ENCODE measurements at regions not wholly inside any gene's neighbourhood (a gene's known extent, or its start where the extent isn't known, plus 50 kb on each side); places are given as distances from the start of the nearest gene placed in this dataset.

DNA sequence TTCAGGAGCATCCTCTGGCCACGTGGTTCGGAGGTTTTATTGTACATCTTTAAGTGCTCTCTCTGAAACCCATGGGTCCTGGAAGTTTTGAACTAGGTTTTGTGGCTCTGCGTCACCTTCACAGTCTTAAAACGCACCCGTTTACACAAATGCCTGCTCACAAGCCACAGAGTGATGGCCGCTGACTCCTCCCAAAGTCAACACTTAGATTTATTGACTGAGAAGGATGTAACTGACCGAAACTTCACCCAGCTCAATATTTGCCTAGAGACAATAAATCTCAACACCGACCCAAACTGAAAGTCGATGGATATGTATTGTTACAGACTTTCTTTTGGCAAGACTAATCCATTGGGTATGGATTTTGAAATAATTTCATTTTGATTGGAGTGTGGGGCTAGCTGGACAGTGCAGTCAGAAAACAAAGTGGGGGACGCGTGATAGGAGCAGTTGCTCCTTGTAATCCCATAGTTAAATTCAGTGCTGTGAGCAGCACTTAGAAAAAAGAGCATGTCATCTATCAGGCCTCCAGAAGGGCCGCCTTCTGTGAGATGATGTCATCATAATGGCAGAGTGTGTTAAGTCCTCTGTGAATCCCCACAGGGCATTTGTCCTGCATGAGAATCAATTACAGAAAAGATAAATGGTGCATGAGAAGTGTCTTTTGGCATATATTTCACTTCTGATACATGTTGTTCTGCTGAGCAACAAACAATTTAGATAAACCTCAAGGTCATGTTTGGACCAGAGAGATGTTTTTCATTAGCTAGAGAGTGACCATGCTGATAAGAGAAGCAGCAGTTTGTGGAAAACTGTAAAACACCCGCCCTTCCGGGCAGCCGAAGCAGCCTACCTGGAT is 183.7 kb downstream of the INO80D start:
- DNase-seq (ENCODE audit: low spot score): peak; percentile 33

DNA sequence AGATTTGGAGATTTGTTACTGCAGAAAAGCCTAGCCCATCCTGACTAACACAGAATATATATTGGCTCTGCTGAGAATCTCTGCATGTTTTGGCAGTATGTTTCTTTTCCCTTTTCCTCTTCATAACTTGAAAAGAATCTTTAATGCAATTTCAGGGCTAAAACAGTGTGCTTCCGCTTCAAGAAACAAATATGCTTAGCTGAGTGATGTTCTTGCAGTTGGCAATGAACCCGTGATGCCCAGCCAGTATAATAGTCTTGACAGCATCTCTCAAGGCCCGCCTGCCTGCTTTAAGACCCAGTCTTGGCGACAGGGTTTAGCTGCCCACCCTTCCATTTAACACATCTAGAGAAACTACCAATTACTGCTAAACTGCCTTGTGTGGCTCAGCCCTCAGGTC is 184.5 kb downstream of the INO80D start:
- DNase-seq (ENCODE audit: low spot score): no peak

DNA sequence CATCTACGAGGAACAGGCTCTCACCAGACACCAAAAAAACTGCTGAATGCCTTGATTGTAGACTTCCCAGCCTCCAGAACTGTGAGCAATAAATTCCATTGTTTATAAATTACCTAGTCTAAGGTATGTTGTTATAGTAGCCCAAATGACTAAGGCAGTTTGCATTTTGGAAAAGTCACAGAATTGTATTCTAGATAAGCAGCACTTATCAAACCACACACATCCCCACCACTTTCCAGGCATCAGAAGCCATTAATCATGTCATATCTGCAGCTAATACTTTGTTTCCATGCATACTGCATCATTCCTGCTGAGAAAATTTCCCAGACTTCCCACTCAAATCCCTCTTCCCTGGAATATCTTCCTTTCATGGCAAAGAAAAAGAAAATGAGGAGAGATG is 187.2 kb downstream of the INO80D start:
- no peak for DNase-seq (ENCODE audit: low spot score)

DNA sequence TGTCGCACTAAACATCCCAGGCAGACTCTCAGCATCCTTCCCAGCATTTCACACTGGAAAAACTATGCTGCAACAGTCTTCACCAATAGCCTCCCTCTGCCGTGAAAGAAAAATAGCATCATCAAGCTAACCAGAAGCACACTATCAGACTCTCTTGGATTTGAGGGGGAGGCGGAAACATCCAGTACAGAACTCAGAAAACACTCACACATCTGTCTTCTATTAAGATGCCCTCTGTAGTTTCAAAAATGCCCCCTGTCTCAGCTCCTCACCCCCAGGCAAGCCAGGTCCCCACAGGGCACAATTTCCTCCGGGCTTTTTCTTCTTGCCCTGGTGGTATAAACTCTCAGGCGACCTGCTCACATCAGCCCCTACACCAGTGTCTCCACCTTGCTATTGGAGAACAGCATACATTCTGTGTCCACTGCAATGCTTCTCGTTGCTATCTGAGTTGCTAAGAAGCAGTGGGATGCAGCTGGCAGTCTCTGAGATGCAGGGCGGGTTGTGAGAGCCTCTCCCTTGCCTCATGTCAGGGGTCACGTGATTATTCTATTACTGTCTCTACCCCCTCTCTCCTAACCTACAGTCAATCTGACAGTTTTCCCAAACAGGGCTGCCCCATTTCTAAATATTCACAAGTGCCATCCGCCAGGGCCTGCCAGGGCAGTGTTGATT is 189.9 kb downstream of the INO80D start:
- no peak for DNase-seq (ENCODE audit: low spot score)

DNA sequence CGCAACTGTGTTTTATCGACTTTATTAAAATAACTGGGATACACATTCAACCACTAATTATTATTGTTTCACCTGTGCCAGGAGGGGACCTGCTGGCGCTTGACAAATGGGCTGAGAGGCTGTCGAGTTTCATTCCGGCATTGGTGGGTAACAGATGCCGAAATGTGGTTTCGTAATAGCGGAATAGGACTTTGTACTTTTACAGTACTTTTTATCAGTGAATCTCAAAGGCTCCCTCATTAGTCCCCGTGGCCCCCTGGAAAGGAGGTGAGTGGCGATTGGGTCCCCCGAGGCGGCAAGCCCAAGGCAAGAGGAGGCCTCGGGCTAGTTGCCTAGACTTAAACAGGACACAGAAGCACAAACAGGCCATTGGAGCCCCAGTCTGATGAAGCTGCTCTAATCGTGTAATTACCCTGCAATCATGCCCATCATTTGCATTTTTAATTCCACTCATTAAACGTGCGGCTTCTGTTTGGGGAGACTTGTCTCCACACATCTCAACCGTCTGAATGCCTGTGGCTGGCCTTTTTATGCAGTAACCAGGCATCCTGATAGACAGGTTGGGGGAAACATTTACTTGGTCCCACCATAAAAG is 193.2 kb downstream of the INO80D start:
- DNase-seq (ENCODE audit: low spot score): no peak

DNA sequence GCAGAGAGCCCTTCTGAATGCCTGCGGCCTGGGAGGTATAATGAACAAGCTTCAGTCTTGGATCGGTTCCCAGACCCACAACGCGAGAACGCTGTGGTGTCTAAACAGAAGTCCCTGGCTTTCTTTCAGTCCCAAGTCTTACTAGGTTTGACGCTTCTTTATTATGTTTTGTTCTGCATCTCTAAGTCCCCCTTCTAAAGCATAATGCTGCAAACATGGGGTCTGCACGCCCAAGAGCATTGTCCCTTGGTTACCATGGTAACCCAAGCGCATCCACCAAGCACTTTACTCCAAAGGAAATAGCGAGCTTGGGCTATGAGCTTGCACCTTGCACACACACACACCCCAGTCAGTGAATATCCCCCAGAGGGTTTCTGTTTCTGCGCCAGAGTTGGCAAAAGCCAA is 193.7 kb downstream of the INO80D start:
- peak; percentile 41 for DNase-seq (ENCODE audit: low spot score)

DNA sequence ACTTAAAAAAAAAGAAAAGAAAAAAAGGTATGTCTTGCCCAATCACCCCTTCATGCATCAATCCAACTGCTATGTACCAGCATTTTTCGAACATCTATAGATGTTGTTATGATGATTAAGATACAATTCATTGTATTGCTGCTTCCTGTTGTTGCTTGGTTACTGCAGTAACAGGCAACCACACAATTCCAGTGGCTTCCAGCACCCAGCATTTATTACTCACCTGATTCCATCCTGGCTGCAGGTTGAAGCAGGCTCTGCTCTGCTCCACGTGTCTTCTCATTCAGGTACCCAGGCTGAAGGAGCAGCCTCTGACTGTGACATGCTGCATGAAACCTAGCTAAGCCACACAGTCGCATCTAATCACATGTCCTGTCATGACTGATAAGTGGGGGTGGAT is 196.9 kb downstream of the INO80D start:
- no peak for DNase-seq (ENCODE audit: low spot score)

DNA sequence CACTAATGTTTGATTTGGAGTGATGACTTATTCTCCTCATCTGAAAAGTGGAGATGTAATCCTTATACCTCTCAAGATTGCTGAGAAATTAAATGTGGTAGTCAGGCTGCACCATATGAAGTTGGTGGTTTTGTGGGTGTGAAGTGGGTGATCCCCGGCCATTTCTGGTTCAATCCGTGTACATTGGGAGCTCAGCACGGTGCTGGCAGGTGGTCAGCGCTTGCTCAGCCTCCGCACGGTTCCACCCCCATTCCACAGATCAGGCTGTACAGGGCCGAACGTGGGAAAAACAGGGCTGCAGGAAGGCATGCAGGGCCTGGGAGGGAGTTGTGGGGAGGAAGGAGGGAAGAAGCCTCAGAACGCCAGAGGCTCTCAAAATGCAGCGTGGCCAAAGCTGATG is 198.3 kb downstream of the INO80D start:
- DNase-seq (ENCODE audit: low spot score): no peak

DNA sequence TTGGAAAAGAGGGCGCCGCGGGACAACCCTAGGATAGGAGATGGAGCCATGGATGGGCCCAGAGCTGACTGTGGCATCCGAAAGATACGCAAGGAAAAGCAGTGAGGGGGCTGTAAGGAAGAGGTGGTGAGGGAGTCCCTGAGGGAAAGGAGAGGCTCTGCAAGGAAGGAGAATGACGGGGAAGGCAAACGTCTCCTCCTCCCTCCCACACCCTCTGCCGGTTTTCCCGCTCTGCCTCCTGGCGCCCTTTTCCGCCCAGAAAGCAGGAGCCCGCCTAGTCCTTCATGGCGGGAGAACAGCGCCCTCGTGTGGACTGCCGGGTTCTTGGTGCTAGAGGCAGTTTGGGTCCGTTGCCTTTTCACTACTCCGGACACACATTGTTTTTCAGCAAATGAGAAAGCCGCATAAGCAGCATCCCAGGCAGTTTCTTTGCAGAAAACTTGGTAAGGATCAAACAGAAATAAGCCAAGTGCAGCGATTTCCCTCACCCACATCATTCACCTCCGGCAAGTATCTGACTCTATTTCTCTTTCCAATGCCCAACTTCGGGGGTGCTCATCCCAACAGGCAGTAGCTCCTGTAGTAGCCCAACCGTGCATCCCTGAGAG is 200.4 kb downstream of the INO80D start:
- DNase-seq (ENCODE audit: low spot score): peak; percentile 88

DNA sequence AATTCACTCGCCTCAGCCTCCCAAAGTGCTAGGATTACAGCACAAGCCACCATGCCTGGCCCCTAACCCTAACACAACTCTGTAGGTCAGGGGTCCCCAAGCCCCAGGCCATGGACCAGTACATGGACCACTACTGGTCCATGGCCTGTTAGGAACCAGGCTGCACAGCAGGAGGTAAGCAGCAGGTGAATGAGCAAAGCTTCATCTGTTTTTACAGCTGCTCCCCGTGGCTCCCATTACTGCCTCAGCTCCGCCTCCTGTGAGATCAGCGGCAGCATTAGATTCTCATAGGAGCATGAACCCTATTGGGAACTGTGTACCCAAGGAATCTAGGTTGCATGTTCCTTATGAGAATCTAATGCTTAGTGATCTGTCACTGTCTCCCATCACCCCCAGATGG is 201.7 kb downstream of the NRP2 start:
- no peak for DNase-seq (ENCODE audit: low spot score)

DNA sequence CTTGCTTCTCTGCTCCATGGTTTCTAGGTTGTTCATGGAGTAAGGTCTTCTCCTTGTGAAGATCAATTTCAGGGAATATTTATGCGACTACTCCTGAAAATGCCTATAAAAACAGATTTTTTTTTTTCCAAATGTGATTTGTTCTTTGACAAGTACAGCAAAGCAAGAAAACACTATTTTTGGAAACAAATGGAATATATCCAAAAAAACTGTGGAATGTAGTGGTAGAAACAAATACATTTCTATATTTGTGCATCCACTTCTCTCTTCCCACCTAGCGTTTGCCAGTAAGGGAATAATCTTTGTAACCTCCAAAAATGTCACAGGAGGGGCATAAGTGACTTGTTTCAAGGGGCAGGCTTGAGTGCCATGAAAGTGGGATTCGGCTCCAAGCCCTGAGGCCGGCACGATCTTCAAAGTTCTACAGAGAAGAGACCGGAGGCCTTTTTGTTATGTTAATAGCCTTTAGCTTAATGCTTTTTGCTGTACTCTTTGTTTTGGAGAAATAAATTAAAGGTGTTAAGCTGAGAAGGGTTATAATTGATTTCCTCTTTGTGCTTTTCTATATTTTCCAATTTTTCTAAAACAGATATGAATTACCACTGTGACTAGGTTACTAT is 200.6 kb downstream of the NRP2 start:
- DNase-seq (ENCODE audit: low spot score): no peak

DNA sequence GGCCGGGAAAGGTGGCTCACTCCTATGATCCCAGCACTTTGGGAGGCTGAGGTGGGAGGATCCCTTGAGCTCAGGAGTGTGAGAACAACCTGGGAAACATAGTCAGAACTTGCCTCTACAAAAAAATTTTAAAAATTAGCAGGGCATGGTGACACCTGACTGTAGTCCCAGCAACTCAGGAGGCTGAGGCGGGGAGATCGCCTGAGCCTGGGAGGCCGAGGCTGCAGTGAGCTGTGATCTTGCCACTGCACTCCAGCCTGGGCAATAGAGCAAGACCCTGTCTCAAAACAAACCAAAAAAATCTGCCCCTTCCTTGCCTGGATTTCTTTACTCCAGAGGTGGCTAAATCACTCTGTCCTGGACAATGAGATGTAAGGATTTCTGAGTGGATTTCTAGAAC is 197.7 kb downstream of the NRP2 start:
- no peak for DNase-seq (ENCODE audit: low spot score)

DNA sequence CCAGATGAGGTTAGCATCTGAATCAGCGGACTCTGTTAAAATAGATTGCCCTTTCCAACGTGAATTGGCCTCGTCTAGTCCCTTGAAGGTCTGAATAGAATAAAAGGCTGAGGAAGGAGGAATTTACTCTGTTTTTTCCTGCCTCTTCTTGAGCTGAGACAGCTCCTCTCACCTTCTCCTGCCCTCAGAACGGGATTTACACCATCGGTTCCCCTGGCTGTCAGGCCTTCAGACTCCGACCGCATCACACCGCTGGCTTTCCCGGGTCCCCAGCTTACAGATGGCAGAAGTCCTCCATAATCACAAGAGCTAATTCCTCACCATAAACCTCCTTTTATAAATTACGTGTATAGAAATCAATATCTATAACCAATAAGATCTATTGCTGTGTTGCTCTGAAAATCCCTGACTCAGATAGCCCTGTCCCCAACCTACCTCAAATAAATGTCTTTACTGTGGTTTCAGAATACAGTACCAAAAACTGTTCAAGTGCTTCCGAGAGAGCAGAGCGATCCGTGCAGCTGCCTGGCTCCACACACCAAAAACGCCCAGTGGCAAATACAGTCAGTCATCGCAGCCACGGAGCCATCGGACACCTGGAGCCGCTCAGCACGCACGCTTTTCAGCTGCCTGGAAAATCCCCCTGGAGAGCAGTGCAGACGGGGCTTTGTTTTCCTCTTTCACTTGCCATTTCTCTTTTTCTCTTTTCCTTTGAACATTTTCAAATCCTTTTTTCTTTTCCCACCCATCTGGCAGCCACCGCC is 196.9 kb downstream of the NRP2 start:
- DNase-seq (ENCODE audit: low spot score): no peak

DNA sequence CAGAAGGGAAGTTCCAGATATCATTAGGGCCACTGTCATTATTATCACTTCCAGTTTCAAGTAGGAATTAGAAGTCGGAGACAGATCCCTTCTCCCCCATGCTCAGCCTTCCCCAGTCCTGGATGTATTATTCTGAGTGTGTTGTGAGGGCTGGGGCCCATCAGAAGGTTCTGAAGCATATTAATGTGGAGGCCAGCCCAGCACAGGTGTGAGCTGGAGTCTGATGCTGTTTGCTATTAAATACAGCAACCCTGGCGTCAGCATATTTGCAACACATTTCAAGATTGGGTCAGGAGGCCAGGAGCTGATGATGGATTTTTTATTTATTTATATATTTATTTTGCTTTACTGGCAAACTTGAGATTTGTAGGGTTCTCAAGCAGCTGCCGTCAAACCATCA is 195.2 kb downstream of the NRP2 start:
- DNase-seq (ENCODE audit: low spot score): no peak

DNA sequence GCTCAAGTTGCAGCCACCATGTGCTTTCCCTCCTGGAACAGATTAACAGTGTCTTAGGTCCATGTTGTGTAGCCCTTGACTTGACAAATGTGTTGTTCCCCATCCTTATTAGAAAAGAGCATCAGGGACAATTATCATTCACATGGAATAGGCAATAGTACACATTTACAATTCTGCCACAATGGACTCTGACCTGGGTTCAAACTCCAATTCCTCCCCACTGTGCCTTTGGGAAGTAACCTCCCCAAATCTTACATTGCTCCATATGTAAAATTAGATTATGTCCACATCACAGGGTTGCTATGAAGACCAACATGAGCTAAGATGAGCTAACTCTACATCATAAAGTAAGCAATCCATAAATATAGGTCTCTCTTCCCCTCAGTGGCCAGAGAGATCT is 193.8 kb downstream of the NRP2 start:
- DNase-seq (ENCODE audit: low spot score): no peak

DNA sequence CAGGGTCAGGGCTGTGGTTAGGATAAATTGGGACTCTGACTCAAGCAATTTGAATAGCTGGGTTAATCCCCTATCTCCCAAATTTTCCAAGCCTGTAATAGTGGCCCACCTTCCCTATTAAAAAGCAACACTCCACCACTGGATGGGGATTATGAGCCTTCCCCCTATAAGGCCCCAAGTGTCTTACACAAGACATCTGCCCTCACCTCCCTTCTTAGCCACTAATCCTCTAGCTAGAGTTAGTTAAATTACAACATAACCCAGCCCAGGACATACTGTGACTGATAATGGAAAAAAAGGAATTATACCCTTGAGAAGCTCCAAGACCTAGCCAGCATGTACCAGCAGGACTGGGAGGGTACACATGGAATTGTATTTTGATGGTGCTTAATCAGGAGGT is 190.4 kb downstream of the NRP2 start:
- no peak for DNase-seq (ENCODE audit: low spot score)

DNA sequence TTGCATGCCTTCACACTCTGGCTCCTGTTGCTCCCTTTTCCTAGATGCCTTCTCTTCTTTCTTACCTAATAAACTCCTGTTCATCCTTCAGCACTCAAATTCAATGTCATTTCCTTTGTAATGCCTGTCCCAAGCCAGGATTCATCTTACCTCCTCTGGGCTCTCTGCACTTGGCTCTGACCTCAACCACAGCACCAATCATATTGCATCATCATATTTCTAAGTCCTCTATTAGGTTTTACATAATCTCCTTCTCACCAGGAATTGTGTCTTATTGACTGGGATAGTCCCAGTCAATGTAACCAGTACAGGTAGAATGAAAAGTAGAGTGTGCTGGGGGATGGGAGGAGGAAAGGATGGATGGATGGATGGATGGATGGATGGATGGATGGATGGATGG is 187.1 kb downstream of the NRP2 start:
- DNase-seq (ENCODE audit: low spot score): no peak

DNA sequence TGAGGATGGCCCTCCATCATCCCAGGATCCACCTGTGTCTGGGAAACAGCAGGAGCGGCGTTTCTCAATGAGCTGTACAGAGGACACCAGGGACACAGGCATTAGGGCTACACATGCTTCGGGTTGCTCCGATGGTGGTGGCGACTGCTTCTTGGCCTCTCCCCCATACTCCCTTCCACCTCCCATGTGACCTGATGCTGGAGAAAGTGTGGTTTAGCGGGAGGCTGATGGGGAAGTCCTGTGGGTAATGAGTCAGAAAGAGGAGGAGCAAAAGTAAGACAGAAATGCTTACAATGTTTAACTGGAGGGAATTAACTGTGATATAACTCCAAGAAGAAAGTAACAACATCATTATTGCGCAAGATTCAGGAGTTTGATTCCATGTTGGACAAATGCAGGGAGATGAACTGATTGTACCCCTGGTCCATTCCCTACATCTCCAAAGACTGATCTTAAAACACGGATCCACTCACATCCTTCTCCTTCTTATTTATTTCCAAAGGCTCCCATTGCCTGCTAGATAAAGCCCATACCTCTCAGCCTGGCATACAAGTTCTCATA is 186.6 kb downstream of the NRP2 start:
- DNase-seq (ENCODE audit: low spot score): no peak

DNA sequence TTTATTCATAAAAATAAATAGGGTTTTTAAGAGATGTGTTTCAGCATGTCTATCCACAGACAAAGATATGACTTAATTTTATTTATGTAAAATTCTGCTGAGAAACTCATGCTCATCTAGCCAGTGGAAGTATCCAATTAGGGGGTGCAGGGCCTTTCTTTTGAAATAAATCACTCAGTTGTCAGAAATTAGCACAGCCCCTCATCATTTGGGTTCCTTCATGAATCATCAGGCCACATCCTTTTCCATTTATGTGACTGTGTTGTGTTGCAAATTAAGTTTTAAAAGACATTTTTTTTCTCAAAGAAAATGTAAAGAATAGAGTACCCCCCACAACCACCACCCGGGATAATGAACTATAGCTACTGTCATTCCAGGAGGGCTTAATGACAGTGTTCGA is 185.8 kb downstream of the NRP2 start:
- no peak for DNase-seq (ENCODE audit: low spot score)

DNA sequence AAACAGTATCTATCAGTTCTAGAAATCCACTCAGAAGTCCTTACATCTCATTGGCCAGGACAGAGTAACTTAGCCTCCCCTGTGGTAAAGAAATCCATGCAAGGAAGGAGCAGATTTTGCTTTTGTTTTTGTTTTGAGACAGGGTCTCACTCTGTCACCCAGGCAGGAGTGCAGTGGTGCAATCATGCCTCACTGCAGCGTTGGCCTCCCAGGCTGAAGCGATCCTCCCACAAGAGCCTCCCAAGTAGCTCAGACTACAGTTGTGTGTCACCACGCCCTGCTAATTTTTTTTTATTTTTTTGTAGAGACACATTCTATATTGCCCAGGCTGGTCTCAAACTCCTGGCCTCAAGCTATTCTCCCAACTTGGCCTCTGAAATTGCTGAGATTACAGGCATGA is 185.1 kb downstream of the NRP2 start:
- no peak for DNase-seq (ENCODE audit: low spot score)

DNA sequence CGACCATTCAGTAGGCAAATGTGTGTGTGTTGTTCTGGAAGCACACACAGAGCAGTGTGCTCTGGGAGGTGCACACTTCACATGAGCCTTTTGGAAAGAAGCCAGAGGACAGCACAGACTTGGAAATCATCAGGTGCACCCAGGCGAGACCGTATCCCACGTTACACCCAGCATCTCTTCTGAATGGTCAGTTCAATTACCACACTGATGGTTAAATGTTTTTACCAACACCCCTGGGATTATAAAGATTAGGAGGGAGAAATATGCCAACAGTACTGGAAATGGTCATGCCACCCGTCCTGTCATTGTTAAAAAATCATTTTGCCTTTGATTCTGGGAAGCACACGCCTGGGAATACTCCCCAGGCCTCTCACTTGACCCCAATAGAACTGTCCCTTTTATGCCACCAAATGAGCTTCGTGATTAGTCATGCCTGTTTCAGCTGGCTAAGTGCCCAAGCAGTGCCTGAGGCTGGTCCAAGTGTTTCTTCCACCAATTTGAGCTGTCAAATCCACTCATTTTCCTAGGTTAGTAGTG is 183.7 kb downstream of the NRP2 start:
- no peak for DNase-seq (ENCODE audit: low spot score)
